Right lobe of liver (tissue), 6 donors: ENCODE measurements at regions not wholly inside any gene's neighbourhood (a gene's known extent, or its start where the extent isn't known, plus 50 kb on each side); places are given as distances from the start of the nearest gene placed in this dataset.

Source experiments
- ATAC-seq, 4 donors: fragments of 200-7000 bp; cut with Tn5 transposase; one replicate each; pipeline ENCODE4 v1.9.1; 2020; ENCODE audit warnings: mild to moderate bottlenecking in 4 of 4, moderate library complexity in 4 of 4
- DNase-seq, 3 donors: peaks; one replicate each; pipeline ENCODE4 v3.0.0-alpha.2; 2020
- H3K27ac ChIP-seq, 3 donors: fragments of 200-600 bp; one replicate each; pipeline ENCODE4 v1.8.0; 2022
- H3K27me3 ChIP-seq, 2 donors: fragments of 200-600 bp; one replicate each; pipeline ENCODE4 v1.8.0; 2022
- H3K36me3 ChIP-seq, 4 donors: fragments of 200-600 bp; sonication (generic) in 1 of 4; one replicate each; pipeline versions ENCODE4 v1.5.1 to v1.8.0; 2017 to 2022; ENCODE audit warnings: control low read depth in 1 of 4
- H3K4me1 ChIP-seq, 4 donors: fragments of 200-600 bp; sonication (generic) in 1 of 4; one replicate each; pipeline versions ENCODE4 v1.5.1 to v1.8.0; 2017 to 2022; ENCODE audit warnings: control low read depth in 1 of 4
- H3K4me3 ChIP-seq, 3 donors: fragments of 200-600 bp; one replicate each; pipeline ENCODE4 v1.8.0; 2022
- H3K9me3 ChIP-seq, 4 donors: fragments of 200-600 bp; sonication (generic) in 1 of 4; one replicate each; pipeline versions ENCODE4 v1.5.1 to v1.8.0; 2017 to 2022; ENCODE audit warnings: control low read depth in 1 of 4
- CTCF ChIP-seq, 4 donors: fragments of 200-600 bp in 3 of 4; fragments of 450-650 bp in 1 of 4; IDR thresholded peaks; one replicate each; pipeline versions ENCODE4 v1.5.1 to v1.8.0; 2016 to 2022; ENCODE audit warnings: antibody characterized with exemption in 4 of 4, mild to moderate bottlenecking in 2 of 4
- POLR2A ChIP-seq: fragments of 450-650 bp; IDR thresholded peaks from one replicate; pipeline ENCODE4 v1.6.1; 2017; ENCODE audit warnings: antibody characterized with exemption, mild to moderate bottlenecking
- WGBS: methylation state at CpG from one replicate; pipeline ENCODE4 v1.1.6; 2018; ENCODE audit warnings: low coverage, low lambda C conversion rate; ENCODE audit not compliant: insufficient coverage; ENCODE audit errors: missing lambda C conversion rate; 5-methylcytosine and 5-hydroxymethylcytosine counted together
- intact Hi-C, 2 donors: fragments of 100-400 bp; cut with DNase I; formaldehyde crosslinking; loops; one replicate each; pipeline versions ENCODE4 v1.11.2 to v1.14.1; 2022
- donor health status: DM: no; HTN: yes; CAD: no.
- donor health status: DM: no; HTN: no; CAD: no.
- donor health status: DM: no; HTN: no; CAD: no.
- donor health status: DM: no; HTN: yes; CAD: no.
- donor health status: DM: no; HTN: yes; CAD: no.

- H3K36me3 ChIP-seq = no peaks in the 10 kb centered on the region
- intact Hi-C loops = no loop called here
- ATAC-seq (no peak), DNase-seq (no peak)
- H3K27me3 ChIP-seq = no peaks in the 10 kb centered on the region
- no peak overlapping the region for H3K27ac ChIP-seq
- 42% methylated on average over 2 of the region's 3 CpGs for WGBS
- no peak overlapping the region for H3K4me3 ChIP-seq
- no peaks in the 10 kb centered on the region for H3K9me3 ChIP-seq
- TF ChIP-seq POLR2A (no peak), CTCF (IDR thresholded peaks at IDR 0.05) (no peak)
- no peaks in the 10 kb centered on the region for H3K4me1 ChIP-seq
Measured at GRCh38 chr6:118382126-118382525, 166.0 kb upstream of the PLN start.

DNA sequence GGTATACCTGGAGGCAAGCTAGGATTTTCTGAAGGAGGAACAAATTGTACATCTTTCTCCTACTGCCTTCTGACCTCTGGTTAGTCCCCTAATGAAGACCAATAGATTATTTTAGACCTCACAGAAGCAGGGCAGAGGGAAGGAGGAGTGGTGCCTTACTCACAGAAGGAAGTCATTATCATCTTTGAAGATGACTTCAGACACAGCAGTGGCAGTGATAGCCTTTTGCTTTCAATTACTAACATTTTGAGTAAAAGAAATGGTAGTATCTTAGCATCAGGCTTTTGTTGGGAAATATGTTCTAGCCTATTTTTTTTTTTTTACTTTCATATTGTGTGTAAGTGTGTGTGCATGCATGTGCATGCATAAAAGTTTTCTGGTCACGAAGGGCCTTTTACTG is 164.2 kb upstream of the PLN start:
- intact Hi-C loops = no loop called here
- Histone ChIP-seq H3K27me3 (no peaks in the 10 kb centered on the region), H3K4me1 (no peaks in the 10 kb centered on the region), H3K9me3 (no peaks in the 10 kb centered on the region), H3K36me3 (no peaks in the 10 kb centered on the region), H3K27ac (no peak overlapping the region), H3K4me3 (no peak overlapping the region)
- WGBS = 89% methylated on average over 1 of the region's 1 CpG
- DNase-seq = no peak
- no peak for ATAC-seq
- no peak for TF ChIP-seq CTCF (IDR thresholded peaks at IDR 0.05)
- no peak for TF ChIP-seq POLR2A

- Histone ChIP-seq H3K27me3 (no peaks in the 10 kb centered on the region), H3K9me3 (no peaks in the 10 kb centered on the region), H3K4me3 (no peak overlapping the region), H3K27ac (no peak overlapping the region), H3K36me3 (no peaks in the 10 kb centered on the region), H3K4me1 (no peaks in the 10 kb centered on the region)
- no peak for DNase-seq
- WGBS = 93% methylated on average over 1 of the region's 1 CpG
- ATAC-seq = no peak
- intact Hi-C loops = no loop called here
- TF ChIP-seq CTCF (IDR thresholded peaks at IDR 0.05) (no peak), POLR2A (no peak)
Measured at GRCh38 chr6:118386975-118387374, 161.1 kb upstream of the PLN start.

DNA sequence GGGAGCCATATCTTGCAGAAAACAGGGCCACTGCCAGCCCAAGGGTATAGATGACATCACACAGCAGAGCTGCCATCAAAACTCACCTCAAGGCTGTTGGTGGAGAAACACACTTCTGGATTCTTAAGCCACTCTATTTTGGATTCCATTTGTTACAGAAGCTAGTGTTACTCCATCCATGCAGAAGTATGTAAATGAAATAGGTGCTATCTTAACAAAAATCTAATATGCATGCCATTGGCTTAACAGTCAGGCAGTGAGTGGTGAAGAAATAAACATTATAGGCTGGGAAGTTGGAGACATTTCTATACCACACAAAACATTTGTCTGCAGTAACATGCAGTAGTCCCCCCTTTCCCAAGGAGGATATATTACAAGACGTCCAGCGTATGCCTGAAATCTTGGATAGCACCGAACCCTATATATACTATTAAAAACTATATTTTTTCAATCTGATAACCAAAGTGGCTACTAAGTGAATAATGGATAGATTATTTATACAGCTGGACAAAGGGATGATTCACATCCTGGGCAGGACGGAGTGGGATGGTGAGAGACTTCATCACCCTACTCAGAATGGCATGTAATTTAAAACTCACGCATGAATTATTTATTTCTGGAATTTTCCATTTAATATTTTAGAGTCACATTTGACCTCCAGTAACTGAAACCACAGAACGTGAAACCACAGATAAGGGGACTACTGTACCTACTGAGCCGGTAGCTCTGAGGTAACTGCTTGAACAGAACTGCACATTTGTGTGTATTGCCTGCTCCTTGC is 160.0 kb upstream of the PLN start:
- ATAC-seq (no peak), DNase-seq (no peak)
- H3K36me3 ChIP-seq = no peaks in the 10 kb centered on the region
- 53% methylated on average over 7 of the region's 7 CpGs for WGBS
- H3K27ac ChIP-seq = no peak overlapping the region
- TF ChIP-seq POLR2A (no peak), CTCF (IDR thresholded peaks at IDR 0.05) (no peak)
- intact Hi-C loops = no loop called here
- no peaks in the 10 kb centered on the region for H3K4me1 ChIP-seq
- no peaks in the 10 kb centered on the region for H3K9me3 ChIP-seq
- no peak overlapping the region for H3K4me3 ChIP-seq
- no peaks in the 10 kb centered on the region for H3K27me3 ChIP-seq
